ENCODE measurements at regions not wholly inside any gene's neighbourhood (a gene's known extent, or its start where the extent isn't known, plus 50 kb on each side); places are given as distances from the start of the nearest gene placed in this dataset.
A peak's percentile ranks its signal among the peaks of the same experiment; 100 is the strongest.

DNA sequence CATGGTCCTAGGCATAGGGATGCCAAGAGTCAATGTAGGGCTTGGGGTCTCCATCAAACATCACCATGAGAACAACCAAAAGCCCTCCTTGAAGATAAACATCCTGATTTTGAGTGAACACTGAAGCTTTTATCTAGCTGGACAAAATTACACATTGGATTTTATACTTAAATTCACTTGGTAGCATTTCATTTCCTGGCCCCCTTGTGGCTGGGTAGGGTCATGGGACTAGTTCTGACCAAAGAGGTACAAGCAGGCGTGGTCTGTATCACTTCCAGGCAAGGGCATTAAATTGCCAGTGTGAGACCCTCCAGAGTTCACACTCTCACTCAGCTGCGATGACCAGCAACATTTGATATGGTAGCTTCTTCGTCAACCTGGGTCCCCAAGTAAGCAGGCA lies 320.3 kb downstream of the ACTL7B start:
- TF ChIP-seq GATA1 (IDR thresholded peaks at IDR 0.05; ENCODE audit: low read depth, low read length) = no peak
- no peak for TF ChIP-seq POLR2A (IDR thresholded peaks at IDR 0.05; ENCODE audit: low read length)
- peak; percentile 22 to 35 for DNase-seq

GRCh38 chr9:108534741-108535140 lies 321.0 kb downstream of the ACTL7B start:
- TF ChIP-seq GATA1 (IDR thresholded peaks at IDR 0.05; ENCODE audit: low read depth, low read length) = no peak
- TF ChIP-seq POLR2A (IDR thresholded peaks at IDR 0.05; ENCODE audit: low read length) = no peak
- no peak for DNase-seq

DNA sequence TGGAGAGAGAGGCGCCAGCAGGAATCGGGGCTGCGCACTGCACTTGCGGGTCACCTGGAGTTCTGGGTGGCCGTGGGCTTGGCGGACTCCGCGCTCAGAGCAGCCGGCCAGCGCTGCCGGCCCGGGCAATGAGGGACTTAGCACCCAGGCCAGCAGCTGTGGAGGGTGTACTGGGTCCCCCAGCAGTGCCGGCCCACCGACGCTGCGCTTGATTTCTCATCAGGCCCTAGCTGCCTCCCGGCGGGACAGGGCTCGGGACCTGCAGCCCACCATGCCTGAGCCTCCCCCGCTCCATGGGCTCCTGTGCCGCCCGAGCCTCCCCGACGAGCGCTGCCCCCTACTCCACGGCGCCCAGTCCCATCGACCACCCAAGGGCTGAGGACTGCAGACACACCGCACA lies 325.6 kb downstream of the ACTL7B start:
- TF ChIP-seq GATA1 (IDR thresholded peaks at IDR 0.05; ENCODE audit: low read depth, low read length) = no peak
- TF ChIP-seq POLR2A (IDR thresholded peaks at IDR 0.05; ENCODE audit: low read length) = no peak
- DNase-seq = no peak

DNA sequence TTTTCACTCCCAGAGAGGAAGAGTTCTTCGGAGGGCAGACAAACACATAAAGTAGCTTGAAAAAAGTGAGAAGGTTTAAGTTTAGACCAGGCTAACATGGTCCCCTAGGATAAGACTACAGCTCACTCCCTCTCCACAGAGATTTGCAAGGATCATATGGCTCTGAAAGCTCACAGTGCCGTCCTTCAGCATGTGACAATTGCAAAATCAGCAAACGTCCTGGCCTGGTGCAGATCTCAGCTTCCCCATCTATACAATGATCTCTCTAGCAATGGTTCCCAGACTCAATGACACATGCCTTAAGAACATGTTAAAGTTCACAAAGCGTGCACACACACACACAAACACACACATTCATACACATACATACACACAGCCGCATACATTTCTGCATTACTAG lies 327.6 kb downstream of the ACTL7B start:
- TF ChIP-seq GATA1 (IDR thresholded peaks at IDR 0.05; ENCODE audit: low read depth, low read length) (no peak), POLR2A (IDR thresholded peaks at IDR 0.05; ENCODE audit: low read length) (no peak)
- no peak for DNase-seq

DNA sequence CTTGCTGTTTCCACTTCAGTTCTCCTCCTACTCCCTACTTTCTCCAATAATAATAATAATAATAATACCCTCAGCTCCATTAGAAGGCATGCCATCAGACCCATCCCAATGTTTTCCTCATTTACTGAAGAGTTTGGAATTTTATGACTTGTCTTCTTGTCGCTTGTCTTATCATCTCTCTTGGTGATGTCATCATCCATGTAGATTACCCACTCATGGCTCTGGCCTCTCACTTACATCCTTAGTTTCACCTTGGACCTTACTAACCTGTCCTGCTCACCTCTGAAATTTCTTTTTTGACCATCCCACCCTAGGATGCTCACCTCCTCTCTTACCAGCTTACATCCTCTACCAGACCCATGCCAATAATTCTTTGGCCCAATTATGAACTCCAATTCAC lies 329.3 kb downstream of the ACTL7B start:
- TF ChIP-seq GATA1 (IDR thresholded peaks at IDR 0.05; ENCODE audit: low read depth, low read length) (no peak), POLR2A (IDR thresholded peaks at IDR 0.05; ENCODE audit: low read length) (no peak)
- no peak for DNase-seq

DNA sequence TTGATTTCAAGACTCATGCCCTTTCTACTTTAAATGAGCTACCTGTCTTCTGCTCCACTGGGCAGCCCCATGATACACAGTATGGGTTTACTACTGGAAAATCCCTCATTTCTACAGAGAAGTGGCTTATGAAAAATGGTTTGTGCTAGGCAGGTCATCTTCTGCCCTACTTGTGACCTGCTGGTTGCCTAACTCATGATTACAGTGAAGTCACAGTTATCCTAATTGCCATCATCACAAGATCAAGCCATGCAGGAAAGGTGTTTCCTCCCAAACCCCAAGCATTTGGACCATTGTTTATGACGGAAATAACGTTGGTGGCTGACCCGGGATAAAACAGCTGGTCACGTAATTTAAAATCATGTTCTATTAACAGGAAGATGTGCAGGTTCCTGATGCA lies 330.6 kb downstream of the ACTL7B start:
- TF ChIP-seq GATA1 (IDR thresholded peaks at IDR 0.05; ENCODE audit: low read depth, low read length) = no peak
- no peak for TF ChIP-seq POLR2A (IDR thresholded peaks at IDR 0.05; ENCODE audit: low read length)
- no peak for DNase-seq

- no peak for DNase-seq
- no peak for TF ChIP-seq POLR2A (IDR thresholded peaks at IDR 0.05; ENCODE audit: low read length)
- no peak for TF ChIP-seq GATA1 (IDR thresholded peaks at IDR 0.05; ENCODE audit: low read depth, low read length)
Observed at GRCh38 chr9:108521063-108521590, 334.7 kb downstream of the ACTL7B start.

DNA sequence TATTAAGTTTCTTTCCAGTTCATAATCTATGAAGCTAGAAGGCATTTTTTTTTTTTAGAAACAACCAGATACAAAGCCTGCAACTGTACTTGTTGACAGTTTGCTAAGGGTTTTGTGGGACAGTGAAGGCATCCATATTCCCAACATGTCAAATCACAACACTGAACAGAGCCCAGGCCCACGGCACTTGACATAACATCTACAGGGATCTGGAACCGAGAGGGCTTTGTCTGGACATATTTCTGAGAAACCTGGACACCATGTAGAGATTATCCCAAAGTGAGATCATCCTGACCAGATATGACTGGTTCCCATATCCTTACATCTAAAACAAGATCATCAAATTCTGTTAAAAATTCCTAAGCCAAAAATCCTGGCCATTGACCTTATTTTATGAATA lies 336.3 kb downstream of the ACTL7B start:
- no peak for DNase-seq
- TF ChIP-seq GATA1 (IDR thresholded peaks at IDR 0.05; ENCODE audit: low read depth, low read length) = no peak
- no peak for TF ChIP-seq POLR2A (IDR thresholded peaks at IDR 0.05; ENCODE audit: low read length)

- TF ChIP-seq GATA1 (IDR thresholded peaks at IDR 0.05; ENCODE audit: low read depth, low read length) = no peak
- TF ChIP-seq POLR2A (IDR thresholded peaks at IDR 0.05; ENCODE audit: low read length) = no peak
- no peak for DNase-seq
Observed at GRCh38 chr9:108517651-108518365, 338.0 kb downstream of the ACTL7B start.

GRCh38 chr9:108516391-108516790 lies 339.4 kb downstream of the ACTL7B start:
- DNase-seq = no peak
- TF ChIP-seq GATA1 (IDR thresholded peaks at IDR 0.05; ENCODE audit: low read depth, low read length) (no peak), POLR2A (IDR thresholded peaks at IDR 0.05; ENCODE audit: low read length) (no peak)

- DNase-seq = no peak
- TF ChIP-seq GATA1 (IDR thresholded peaks at IDR 0.05; ENCODE audit: low read depth, low read length) (no peak), POLR2A (IDR thresholded peaks at IDR 0.05; ENCODE audit: low read length) (no peak)
Observed at GRCh38 chr9:108515856-108516255, 339.9 kb downstream of the ACTL7B start.

GRCh38 chr9:108512426-108513173 lies 343.2 kb downstream of the ACTL7B start:
- DNase-seq = no peak
- TF ChIP-seq POLR2A (IDR thresholded peaks at IDR 0.05; ENCODE audit: low read length) (no peak), GATA1 (IDR thresholded peaks at IDR 0.05; ENCODE audit: low read depth, low read length) (no peak)

GRCh38 chr9:108511307-108511706 lies 344.5 kb downstream of the ACTL7B start:
- no peak for DNase-seq

GRCh38 chr9:108496846-108497245 lies 358.9 kb downstream of the ACTL7B start:
- TF ChIP-seq GATA1 (IDR thresholded peaks at IDR 0.05; ENCODE audit: low read depth, low read length) = no peak
- no peak for TF ChIP-seq POLR2A (IDR thresholded peaks at IDR 0.05; ENCODE audit: low read length)
- DNase-seq = no peak

More at GRCh38 chr9:108511307-108511706, 344.5 kb downstream of the ACTL7B start:
- no peak for TF ChIP-seq POLR2A (IDR thresholded peaks at IDR 0.05; ENCODE audit: low read length)
- TF ChIP-seq GATA1 (IDR thresholded peaks at IDR 0.05; ENCODE audit: low read depth, low read length) = no peak

- TF ChIP-seq POLR2A (IDR thresholded peaks at IDR 0.05; ENCODE audit: low read length) (no peak), GATA1 (IDR thresholded peaks at IDR 0.05; ENCODE audit: low read depth, low read length) (no peak)
- DNase-seq = no peak
Observed at GRCh38 chr9:108489567-108489966, 366.2 kb downstream of the ACTL7B start.

Measured in erythroblast (primary cell).